Embryonic facial prominence (tissue), 1 donor: ENCODE measurements at regions not wholly inside any gene's neighbourhood (a gene's known extent, or its start where the extent isn't known, plus 50 kb on each side); places are given as distances from the start of the nearest gene placed in this dataset.
"Not testable (repeated sequence)": the region's sequence is repeated elsewhere in the genome, so short reads cannot be mapped to it uniquely, and the experiment has no call there.

Experiments used
- DNase-seq: peaks from one replicate; pipeline ENCODE4 v3.0.0-alpha.2; 2016; ENCODE audit errors: extremely low spot score

- no peak for DNase-seq
Observed at GRCh38 chr14:28323366-28323765, 443.2 kb upstream of the FOXG1 start.

GRCh38 chr14:28323951-28324741, 442.4 kb upstream of the FOXG1 start:
- DNase-seq, result no peak

GRCh38 chr14:28340816-28341215, 425.8 kb upstream of the FOXG1 start:
- no peak for DNase-seq

- DNase-seq, result no peak
Observed at GRCh38 chr14:28344381-28344780, 422.2 kb upstream of the FOXG1 start.

- DNase-seq, result no peak
Observed at GRCh38 chr14:28348797-28349196, 417.8 kb upstream of the FOXG1 start.

GRCh38 chr14:28356819-28357218, 409.8 kb upstream of the FOXG1 start:
- no peak for DNase-seq

GRCh38 chr14:28361486-28361885, 405.1 kb upstream of the FOXG1 start:
- DNase-seq, result no peak

GRCh38 chr14:28365510-28365909, 401.1 kb upstream of the FOXG1 start:
- DNase-seq, result no peak

GRCh38 chr14:28373721-28374120, 392.9 kb upstream of the FOXG1 start:
- DNase-seq, result no peak

- no peak for DNase-seq
Observed at GRCh38 chr14:28375295-28375694, 391.3 kb upstream of the FOXG1 start.

GRCh38 chr14:28381656-28382055, 384.9 kb upstream of the FOXG1 start:
- DNase-seq, result no peak

GRCh38 chr14:28382444-28383190, 384.0 kb upstream of the FOXG1 start:
- DNase-seq, result no peak

- no peak for DNase-seq
Observed at GRCh38 chr14:28398506-28398905, 368.1 kb upstream of the FOXG1 start.

- not testable (repeated sequence) for DNase-seq
Observed at GRCh38 chr14:28401705-28402104, 364.9 kb upstream of the FOXG1 start.

GRCh38 chr14:28406196-28406595, 360.4 kb upstream of the FOXG1 start:
- no peak for DNase-seq

GRCh38 chr14:28407031-28407825, 359.4 kb upstream of the FOXG1 start:
- no peak for DNase-seq

- DNase-seq, result no peak
Observed at GRCh38 chr14:28407996-28408395, 358.6 kb upstream of the FOXG1 start.

- DNase-seq, result no peak
Observed at GRCh38 chr14:28412077-28412476, 354.5 kb upstream of the FOXG1 start.

GRCh38 chr14:28426960-28427359, 339.6 kb upstream of the FOXG1 start:
- no peak for DNase-seq

- DNase-seq, result no peak
Observed at GRCh38 chr14:28436821-28437220, 329.8 kb upstream of the FOXG1 start.

GRCh38 chr14:28461389-28461788, 305.2 kb upstream of the FOXG1 start:
- no peak for DNase-seq

GRCh38 chr14:28467611-28468010, 299.0 kb upstream of the FOXG1 start:
- no peak for DNase-seq
